ENCODE measurements at regions not wholly inside any gene's neighbourhood (a gene's known extent, or its start where the extent isn't known, plus 50 kb on each side); places are given as distances from the start of the nearest gene placed in this dataset.

- Histone ChIP-seq H2BK120ac (replicated peaks; ENCODE audit: low read depth, low read length) (no peak overlapping the region), H3K14ac (ENCODE audit: insufficient read length) (no peak overlapping the region), H2BK15ac (ENCODE audit: low read length) (no peak overlapping the region), H3K36me3 (ENCODE audit: control insufficient read depth in 2 of 4, insufficient read depth in 4 of 4, low read length in 3 of 4) (peaks cover 0 to 3% (median 0%) of the 10 kb centered on the region in 4 experiments; a peak in 1 of 8 replicates), H2AK5ac (ENCODE audit: low read depth, low read length) (no peak overlapping the region), H3K9ac (replicated peaks in 1 of 4; ENCODE audit: extremely low read depth in 1 of 4, low read depth in 3 of 4, low read length in 3 of 4) (no peak overlapping the region), H3K79me2 (ENCODE audit: control insufficient read depth in 1 of 2, insufficient read depth in 2 of 2, low read length in 2 of 2) (no peaks in the 10 kb centered on the region), H4K8ac (ENCODE audit: extremely low read depth, insufficient read depth, low read length) (no peak overlapping the region), H3K23ac (ENCODE audit: insufficient read length) (no peak overlapping the region), H2AFZ (ENCODE audit: low read length) (no peak overlapping the region), H3K4ac (replicated peaks; ENCODE audit: insufficient read length, low read depth, low read length) (no peak overlapping the region), H4K20me1 (replicated peaks in 1 of 2; ENCODE audit: control insufficient read depth in 1 of 2, insufficient read depth in 2 of 2, low read length in 2 of 2) (no peaks in the 10 kb centered on the region), H2BK20ac (ENCODE audit: low read length) (no peak overlapping the region), H2BK5ac (ENCODE audit: low read depth, low read length) (no peak overlapping the region), H3K4me1 (replicated peaks in 1 of 4; ENCODE audit: control insufficient read depth in 3 of 4, insufficient read depth in 4 of 4, low read length in 3 of 4) (no peaks in the 10 kb centered on the region), H3K4me3 (ENCODE audit: extremely low read depth in 1 of 4, insufficient read depth in 2 of 4, low read depth in 3 of 4, low read length in 4 of 4) (no peak overlapping the region), H3K27ac (ENCODE audit: low read depth, low read length) (no peak overlapping the region), H4K91ac (replicated peaks; ENCODE audit: insufficient read length, low read length) (no peak overlapping the region), H3K23me2 (ENCODE audit: low read depth, low read length) (no peaks in the 10 kb centered on the region; the same call in 1 of the 2 replicates), H3K18ac (ENCODE audit: extremely low read depth, low read length) (no peak overlapping the region), H3K79me1 (ENCODE audit: low read depth, low read length) (no peaks in the 10 kb centered on the region), H3K9me3 (ENCODE audit: insufficient read depth in 2 of 2, low read depth in 1 of 2, low read length in 1 of 2) (no peaks in the 10 kb centered on the region), H3K27me3 (replicated peaks in 1 of 4; ENCODE audit: control insufficient read depth in 3 of 4, extremely low read depth in 1 of 4, insufficient read depth in 3 of 4, low read length in 3 of 4) (no peaks in the 10 kb centered on the region), H3K4me2 (ENCODE audit: insufficient read depth in 1 of 2, low read depth in 2 of 2, low read length in 2 of 2) (no peak overlapping the region), H3K56ac (replicated peaks; ENCODE audit: insufficient read length, low read depth, low read length) (no peak overlapping the region), H4K5ac (ENCODE audit: insufficient read length, low read depth, low read length) (no peak overlapping the region), H2BK12ac (ENCODE audit: low read depth, low read length) (no peak overlapping the region)
- WGBS, 2 experiments (ENCODE audit: extremely low coverage in 1 of 2, insufficient coverage in 1 of 2, insufficient read length in 1 of 2, insufficient replicate concordance in 2 of 2, low coverage in 1 of 2, low lambda C conversion rate in 2 of 2, missing lambda C conversion rate in 1 of 2), result 94% methylated on average over 1 of the region's 1 CpG; no CpG with 5 or more reads in 1 of the 2 experiments
- FAIRE-seq (no peak), DNase-seq (ENCODE audit: low read depth in 1 of 2, low spot score in 2 of 2) (no peak)
- ChIA-PET POLR2A (ENCODE audit: partially characterized antibody) (no interaction called here), CTCF (ENCODE audit: partially characterized antibody) (interaction anchor here (0.6 kb wide), 1 partner anchor 620 kb away, joined by 3 read pairs; no protein-coding TSS in a partner anchor)
- no peak for TF ChIP-seq CEBPB (IDR thresholded peaks at IDR 0.05; ENCODE audit: low read depth, low read length)
- TF ChIP-seq SP2 (IDR thresholded peaks at IDR 0.05; ENCODE audit: low read length), result no peak
- TF ChIP-seq SAP30 (IDR thresholded peaks at IDR 0.05; ENCODE audit: insufficient read depth, insufficient replicate concordance, low read length), result no peak
- no peak for TF ChIP-seq EP300 (IDR thresholded peaks at IDR 0.05; ENCODE audit: borderline replicate concordance in 1 of 2, low read depth in 2 of 2, low read length in 2 of 2)
- TF ChIP-seq JUND (IDR thresholded peaks at IDR 0.05; ENCODE audit: low read length), result no peak
- no peak for TF ChIP-seq RXRA (IDR thresholded peaks at IDR 0.05; ENCODE audit: insufficient read depth, low read depth, low read length)
- no peak for TF ChIP-seq CHD1 (IDR thresholded peaks at IDR 0.05; ENCODE audit: low read depth, low read length)
- TF ChIP-seq E2F6 (IDR thresholded peaks at IDR 0.05), result no peak
- TF ChIP-seq TAF7 (optimal IDR thresholded peaks at IDR 0.05; ENCODE audit: borderline replicate concordance, low read depth, low read length), result no peak
These were observed 68.7 kb upstream of the HAPLN1 start for GRCh38 chr5:83789371-83789770.
